Activated B cell treated with CpG ODN at 0.5 μM for 24 hours (primary cell): ENCODE measurements at regions not wholly inside any gene's neighbourhood (a gene's known extent, or its start where the extent isn't known, plus 50 kb on each side); places are given as distances from the start of the nearest gene placed in this dataset.

ENCODE experiments used
- ATAC-seq: fragments of 200-7000 bp; cut with Tn5 transposase; one replicate; pipeline ENCODE4 v1.10.0; 2021; ENCODE audit warnings: low read depth, mild to moderate bottlenecking, moderate library complexity
- CTCF ChIA-PET: fragments of 350-600 bp; sonication (Branson Sonifier 250); formaldehyde crosslinking; loops from one replicate; lab custom pipeline; 2021; ENCODE audit warnings: antibody characterized with exemption; lab: Charles Lee
- POLR2A ChIA-PET: fragments of 350-600 bp; sonication (Branson Sonifier 250); formaldehyde crosslinking; loops from one replicate; lab custom pipeline; 2021; ENCODE audit warnings: antibody characterized with exemption; lab: Charles Lee
- DNase-seq: peaks from one replicate; pipeline ENCODE4 v3.0.0; 2022
- H3K27ac Mint-ChIP-seq: one replicate; pipeline ENCODE4 v1.8.0; 2020; ENCODE audit warnings: mixed read lengths
- H3K27me3 Mint-ChIP-seq: one replicate; pipeline ENCODE4 v1.8.0; 2021; ENCODE audit warnings: mixed read lengths
- H3K36me3 Mint-ChIP-seq: one replicate; pipeline ENCODE4 v1.8.0; 2021; ENCODE audit warnings: low read depth, mixed read lengths
- H3K4me1 Mint-ChIP-seq: one replicate; pipeline ENCODE4 v1.8.0; 2021; ENCODE audit warnings: mixed read lengths
- H3K4me3 Mint-ChIP-seq: one replicate; pipeline ENCODE4 v1.8.0; 2020; ENCODE audit warnings: mild to moderate bottlenecking, mixed read lengths
- H3K9me3 Mint-ChIP-seq: one replicate; pipeline ENCODE4 v1.8.0; 2020; ENCODE audit warnings: mixed read lengths
- CTCF ChIP-seq: fragments of 200-600 bp; IDR thresholded peaks from one replicate; pipeline ENCODE4 v1.8.0; 2022; ENCODE audit warnings: antibody characterized with exemption, mild to moderate bottlenecking
- intact Hi-C: fragments of 100-400 bp; cut with micrococcal nuclease; formaldehyde crosslinking; loops from one replicate; pipeline ENCODE4 v1.15.1; 2024

DNA sequence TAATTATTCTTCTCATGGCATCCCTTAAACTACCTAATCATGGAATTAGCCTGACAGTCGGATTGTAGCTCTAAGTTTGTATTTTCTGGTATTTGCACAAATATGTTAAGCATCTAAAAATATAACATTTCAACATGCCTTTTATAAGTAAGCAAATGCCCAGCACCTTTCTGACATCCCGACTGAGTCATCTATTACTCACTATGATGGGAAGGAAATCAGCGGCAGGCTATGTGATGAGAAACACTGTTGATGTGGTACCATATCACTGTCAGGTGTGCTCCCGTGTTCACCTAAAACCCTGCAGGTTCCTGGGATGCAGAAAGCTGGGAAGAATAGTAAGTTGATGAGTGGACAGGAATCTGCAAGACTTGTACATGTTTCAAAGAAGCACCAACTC lies 367.8 kb upstream of the IL12A start:
- Mint-ChIP-seq H3K4me1 (no peaks in the 10 kb centered on the region), H3K27ac (no peak overlapping the region), H3K36me3 (no peaks in the 10 kb centered on the region), H3K4me3 (no peak overlapping the region), H3K27me3 (no peaks in the 10 kb centered on the region), H3K9me3 (no peaks in the 10 kb centered on the region)
- ATAC-seq: no peak
- ChIA-PET CTCF (no interaction called here), POLR2A (no interaction called here)
- no peak for TF ChIP-seq CTCF
- no peak for DNase-seq
- intact Hi-C loops: no loop called here

DNA sequence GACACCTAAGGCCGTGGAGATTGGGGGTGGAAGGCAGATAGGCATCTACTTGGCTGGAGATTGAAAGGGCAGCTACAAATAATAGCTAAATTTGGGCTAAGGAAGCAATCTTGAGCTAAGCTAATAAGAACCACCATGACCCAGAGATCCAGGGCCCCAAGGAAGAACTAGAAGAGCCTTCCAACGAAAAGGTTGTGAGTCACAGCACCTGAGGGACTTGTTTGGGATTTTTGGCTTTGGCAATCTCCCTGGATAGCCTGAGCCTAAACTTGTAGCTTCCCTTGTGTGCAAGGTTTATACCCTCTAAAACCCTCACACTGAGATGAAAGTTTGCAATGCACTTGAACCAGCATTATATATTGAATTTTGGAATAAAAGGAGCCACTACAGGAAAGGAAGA lies 364.0 kb upstream of the IL12A start:
- TF ChIP-seq CTCF: no peak
- Mint-ChIP-seq H3K27ac (no peak overlapping the region), H3K4me1 (no peaks in the 10 kb centered on the region), H3K27me3 (no peaks in the 10 kb centered on the region), H3K4me3 (no peak overlapping the region), H3K9me3 (no peaks in the 10 kb centered on the region), H3K36me3 (no peaks in the 10 kb centered on the region)
- intact Hi-C loops: no loop called here
- ATAC-seq (no peak), DNase-seq (no peak)
- POLR2A ChIA-PET: no interaction called here
- CTCF ChIA-PET: no interaction called here

DNA sequence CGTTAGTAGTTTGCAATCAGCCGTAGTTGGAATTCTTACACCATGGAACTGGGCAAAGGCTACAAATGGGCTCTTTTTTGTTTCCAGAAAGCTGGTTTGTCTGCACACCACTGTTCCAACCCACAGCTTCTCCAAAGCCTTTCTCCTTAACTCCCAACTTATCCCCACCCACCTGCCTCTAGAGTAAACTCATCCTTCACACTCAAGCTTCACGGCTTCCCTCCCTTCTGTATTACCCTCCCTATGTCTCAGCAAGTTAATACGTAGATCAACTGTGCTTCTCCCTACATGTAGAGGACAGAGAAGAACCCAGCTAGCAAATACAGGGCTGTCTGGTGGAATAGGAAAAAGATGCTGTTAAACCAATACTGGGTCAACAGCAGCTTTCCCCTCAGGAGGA lies 363.0 kb upstream of the IL12A start:
- ATAC-seq (no peak), DNase-seq (no peak)
- CTCF ChIA-PET: no interaction called here
- no peaks in the 10 kb centered on the region for H3K9me3 Mint-ChIP-seq
- no peaks in the 10 kb centered on the region for H3K4me1 Mint-ChIP-seq
- no peaks in the 10 kb centered on the region for H3K36me3 Mint-ChIP-seq
- no peak for TF ChIP-seq CTCF
- H3K27ac Mint-ChIP-seq: no peak overlapping the region
- H3K4me3 Mint-ChIP-seq: no peak overlapping the region
- intact Hi-C loops: no loop called here
- POLR2A ChIA-PET: no interaction called here
- H3K27me3 Mint-ChIP-seq: no peaks in the 10 kb centered on the region

DNA sequence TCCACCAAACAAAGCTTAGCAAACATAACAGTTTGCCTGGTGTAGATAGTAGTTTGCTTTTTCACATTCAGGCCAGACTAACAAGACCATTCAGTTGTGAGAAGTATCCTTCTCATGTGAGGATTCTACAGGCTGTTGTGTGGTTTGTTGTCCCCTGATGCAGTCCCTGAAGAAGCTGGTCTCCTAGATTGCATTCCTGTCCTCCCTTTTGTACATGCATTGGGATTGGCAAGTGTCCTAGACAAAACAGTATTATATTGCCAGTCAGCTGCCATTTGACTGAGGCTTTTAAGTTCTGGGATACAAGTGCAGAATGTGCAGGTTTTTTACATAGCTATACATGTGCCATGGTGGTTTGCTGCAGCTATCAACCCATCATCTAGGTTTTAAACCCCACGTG lies 362.0 kb upstream of the IL12A start:
- Mint-ChIP-seq H3K27ac (no peak overlapping the region), H3K9me3 (no peaks in the 10 kb centered on the region), H3K36me3 (no peaks in the 10 kb centered on the region), H3K27me3 (no peaks in the 10 kb centered on the region), H3K4me1 (no peaks in the 10 kb centered on the region), H3K4me3 (no peak overlapping the region)
- no peak for TF ChIP-seq CTCF
- no peak for ATAC-seq
- DNase-seq: no peak
- CTCF ChIA-PET: no interaction called here
- intact Hi-C loops: no loop called here
- POLR2A ChIA-PET: no interaction called here

DNA sequence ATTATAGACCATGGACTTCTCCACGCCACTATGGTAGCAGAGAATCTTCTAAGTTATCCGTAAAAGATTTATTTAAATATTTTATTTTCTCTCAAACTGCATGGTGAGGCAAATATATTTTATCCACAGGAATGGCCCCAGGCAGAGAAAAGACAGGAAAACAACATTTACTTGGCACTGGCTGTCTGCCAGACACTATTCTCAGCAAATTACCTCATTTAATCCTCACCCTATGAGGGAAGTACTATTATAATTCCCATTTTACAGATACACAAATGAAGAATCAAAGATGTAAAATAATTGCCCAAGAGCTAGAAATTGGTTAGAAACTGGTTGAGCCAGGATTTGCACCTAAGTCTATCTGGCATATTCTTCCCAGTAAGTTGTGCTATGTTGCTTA lies 361.4 kb upstream of the IL12A start:
- Mint-ChIP-seq H3K27me3 (no peaks in the 10 kb centered on the region), H3K4me1 (no peaks in the 10 kb centered on the region), H3K27ac (no peak overlapping the region), H3K36me3 (no peaks in the 10 kb centered on the region), H3K9me3 (no peaks in the 10 kb centered on the region), H3K4me3 (no peak overlapping the region)
- DNase-seq: no peak
- no peak for TF ChIP-seq CTCF
- intact Hi-C loops: no loop called here
- CTCF ChIA-PET: no interaction called here
- no peak for ATAC-seq
- POLR2A ChIA-PET: no interaction called here
